NAMALWA (cell line): ENCODE measurements at regions not wholly inside any gene's neighbourhood (a gene's known extent, or its start where the extent isn't known, plus 50 kb on each side); places are given as distances from the start of the nearest gene placed in this dataset.

Experiments
- DNase-seq: peaks from one replicate; pipeline ENCODE4 v3.0.0-alpha.2; 2015; ENCODE audit warnings: low spot score

GRCh38 chr14:42090122-42090521 is 483.4 kb downstream of the LRFN5 start:
- no peak for DNase-seq

DNA sequence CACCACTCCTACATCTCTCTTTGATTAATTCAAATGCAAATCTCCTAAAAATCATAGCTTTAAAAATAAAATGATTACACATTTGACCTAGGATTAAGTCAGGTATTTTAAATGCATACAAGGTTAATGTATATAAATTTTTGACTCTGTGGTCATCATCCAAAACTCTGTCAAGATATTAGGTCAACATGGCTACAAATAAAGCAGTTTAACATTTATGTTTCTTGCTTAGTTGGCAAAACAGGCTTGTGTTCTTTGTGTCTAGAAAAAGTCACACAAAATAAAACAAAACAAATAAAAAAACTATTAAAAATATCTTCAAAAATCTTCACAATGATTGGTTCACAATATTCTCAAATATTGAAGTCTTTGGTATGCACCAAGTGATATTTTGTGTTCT is 473.2 kb downstream of the LRFN5 start:
- no peak for DNase-seq

DNA sequence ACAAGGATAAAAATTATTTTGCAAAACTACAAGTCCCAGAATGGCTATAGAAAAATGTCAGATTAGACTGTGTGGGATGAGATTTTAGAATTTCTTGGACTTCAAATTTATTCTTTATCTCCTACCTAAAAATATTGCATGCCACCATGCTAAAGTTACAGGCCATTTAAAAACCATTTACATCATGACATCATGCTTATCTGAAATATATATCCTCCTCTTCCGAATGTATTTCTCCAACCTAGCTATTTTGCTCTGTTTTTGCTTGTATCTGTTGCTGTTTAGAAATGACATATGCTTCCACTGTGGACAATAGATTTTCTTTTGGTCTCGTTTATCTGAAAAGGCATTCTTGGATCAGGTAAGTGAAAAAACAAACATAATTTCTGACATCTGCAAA is 471.7 kb downstream of the LRFN5 start:
- no peak for DNase-seq

DNA sequence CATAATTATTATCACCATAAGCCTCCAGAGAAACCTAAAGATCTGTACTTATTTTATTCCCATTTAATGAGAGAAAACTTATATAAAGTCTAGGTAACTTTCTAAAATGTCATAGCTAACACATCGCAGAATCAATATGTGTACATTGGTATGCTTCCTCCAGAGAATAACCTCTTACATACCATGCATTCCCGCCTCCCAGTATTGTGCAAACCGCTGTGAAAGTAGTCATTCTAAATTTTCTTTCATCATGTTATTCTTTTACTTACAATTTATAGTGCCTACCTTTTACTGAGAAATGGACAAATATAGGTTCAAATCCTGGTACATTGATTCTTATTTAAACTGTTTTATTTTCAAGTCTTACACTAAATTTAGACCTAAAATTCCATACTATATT is 463.4 kb downstream of the LRFN5 start:
- no peak for DNase-seq

- DNase-seq = no peak
Measured at GRCh38 chr14:42057111-42057510, 450.4 kb downstream of the LRFN5 start.

DNA sequence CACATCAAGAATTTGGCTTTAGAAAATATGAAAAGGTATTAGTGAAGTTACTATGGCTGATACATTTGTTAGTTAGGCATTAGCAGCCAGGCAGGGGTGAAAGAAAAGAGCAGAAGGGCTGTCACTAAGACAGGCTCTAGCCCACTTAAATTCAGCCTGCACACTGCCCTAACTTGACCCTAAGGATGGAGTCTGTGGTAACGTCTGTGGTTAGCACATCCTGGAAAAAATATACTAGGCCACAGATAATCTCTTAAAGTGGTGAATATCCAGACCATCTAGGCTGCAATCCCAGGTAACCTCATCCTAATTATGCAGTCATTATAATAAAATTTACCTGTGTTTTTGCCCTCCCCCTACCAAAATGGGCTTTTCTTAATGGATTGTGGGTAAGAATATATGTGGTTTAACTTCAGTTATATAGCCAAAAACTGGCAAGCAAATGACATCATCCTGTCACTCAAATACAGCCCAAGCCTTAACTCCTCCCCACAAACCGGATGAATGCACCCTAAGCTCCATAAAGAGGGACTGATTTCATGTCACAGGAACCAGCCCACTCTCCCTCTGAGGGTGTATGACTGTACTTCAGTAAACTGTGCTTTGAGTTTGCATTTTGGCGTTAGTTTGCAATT is 440.9 kb downstream of the LRFN5 start:
- no peak for DNase-seq

- no peak for DNase-seq
Measured at GRCh38 chr14:42045383-42045782, 438.7 kb downstream of the LRFN5 start.

DNA sequence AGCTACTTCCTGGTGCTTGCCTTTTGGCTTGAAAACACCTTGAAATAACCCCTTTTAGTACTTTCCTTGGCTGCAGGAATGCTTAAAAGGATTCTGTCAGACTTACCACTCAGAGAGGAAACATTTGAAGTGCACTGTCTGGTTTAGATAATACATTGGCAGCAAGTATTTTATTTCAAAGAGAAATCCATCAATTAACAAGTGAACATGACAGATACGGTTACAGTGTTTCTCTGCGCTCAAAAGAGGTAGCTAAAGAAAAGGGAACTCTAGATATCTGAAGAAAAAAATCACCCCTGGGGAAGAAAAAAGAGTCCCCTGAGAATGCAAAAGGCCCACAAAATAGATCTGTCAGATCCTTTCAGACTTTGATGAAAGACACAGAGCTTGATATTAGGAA is 421.9 kb downstream of the LRFN5 start:
- DNase-seq = peak; percentile 1

GRCh38 chr14:42027271-42027670 is 420.6 kb downstream of the LRFN5 start:
- DNase-seq = no peak

- no peak for DNase-seq
Measured at GRCh38 chr14:42023452-42023851, 416.8 kb downstream of the LRFN5 start.

DNA sequence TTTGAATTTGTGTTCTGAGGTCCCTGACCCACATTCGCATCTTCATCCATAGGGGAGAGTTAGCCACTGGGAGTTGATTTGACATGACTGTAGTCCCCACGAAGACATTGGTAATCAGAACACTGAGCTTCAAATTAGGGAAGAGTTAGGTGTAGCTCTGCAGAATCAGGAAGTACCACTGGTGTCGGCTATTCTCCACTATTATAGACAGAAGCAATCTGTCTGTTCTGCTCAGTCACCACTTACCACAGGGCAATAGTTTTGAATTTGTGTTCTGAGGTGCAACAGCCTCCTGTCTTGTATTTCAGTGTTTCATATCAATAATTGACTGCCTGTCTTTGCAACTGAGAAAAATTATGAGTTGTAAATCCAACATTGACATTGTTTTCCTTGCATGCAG is 407.6 kb downstream of the LRFN5 start:
- no peak for DNase-seq

GRCh38 chr14:42013559-42013958 is 406.9 kb downstream of the LRFN5 start:
- no peak for DNase-seq

- no peak for DNase-seq
Measured at GRCh38 chr14:42013153-42013552, 406.5 kb downstream of the LRFN5 start.

GRCh38 chr14:42011221-42011620 is 404.5 kb downstream of the LRFN5 start:
- no peak for DNase-seq

- DNase-seq = no peak
Measured at GRCh38 chr14:42004321-42004720, 397.6 kb downstream of the LRFN5 start.

DNA sequence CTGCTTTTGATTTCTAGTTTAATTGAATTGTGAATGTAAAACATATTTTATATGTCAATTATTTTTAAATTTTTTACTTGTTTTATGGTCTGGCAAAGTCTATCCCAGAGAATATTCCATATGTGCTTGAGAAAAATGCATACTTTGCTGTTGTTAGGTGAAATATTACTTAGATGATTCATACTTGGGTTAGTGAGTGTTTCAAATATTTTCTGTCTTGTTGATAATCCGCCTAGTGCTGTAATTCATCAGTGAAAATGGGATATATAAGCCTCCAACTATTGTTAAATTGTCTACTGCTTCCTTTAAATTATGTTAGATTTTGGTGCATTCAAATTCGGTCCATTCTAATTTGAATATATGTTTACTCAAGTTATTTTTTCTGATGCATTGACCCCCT is 395.5 kb downstream of the LRFN5 start:
- DNase-seq = no peak

DNA sequence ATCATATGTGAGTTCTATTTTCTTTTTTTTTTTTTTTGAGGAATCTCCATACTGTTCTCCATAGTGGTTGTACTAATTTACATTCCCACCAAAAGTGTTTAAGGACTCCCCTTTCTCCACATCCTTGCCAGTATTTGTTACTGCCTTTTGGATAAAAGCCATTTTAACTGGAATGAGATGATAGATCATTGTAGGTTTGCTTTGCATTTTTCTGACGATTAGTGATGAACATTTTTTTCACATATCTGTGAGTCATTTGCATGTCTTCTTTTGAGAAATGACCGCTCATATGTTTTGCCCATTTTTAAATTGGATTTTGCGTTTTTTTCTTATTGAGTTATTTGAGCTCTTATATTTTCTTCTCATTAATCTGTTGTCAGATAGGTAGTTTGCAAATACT is 394.8 kb downstream of the LRFN5 start:
- DNase-seq = no peak

DNA sequence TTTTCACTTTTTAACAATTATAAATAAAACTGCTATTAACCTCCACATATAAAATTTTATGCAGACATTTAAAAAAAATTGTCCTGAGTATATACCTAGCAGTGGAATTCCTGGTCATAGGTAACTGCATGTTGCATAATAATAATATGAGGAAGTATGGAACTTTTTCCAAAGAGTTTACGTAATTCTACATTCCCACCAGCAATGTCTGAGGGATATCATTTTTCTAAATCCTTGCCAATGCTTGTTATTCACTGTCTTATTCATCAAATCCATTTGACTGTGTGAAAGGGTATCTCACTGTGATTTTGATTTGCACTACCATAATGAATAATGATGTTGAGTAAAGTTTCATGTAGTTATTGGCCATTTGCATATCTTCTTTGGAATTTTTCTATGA is 393.8 kb downstream of the LRFN5 start:
- no peak for DNase-seq

DNA sequence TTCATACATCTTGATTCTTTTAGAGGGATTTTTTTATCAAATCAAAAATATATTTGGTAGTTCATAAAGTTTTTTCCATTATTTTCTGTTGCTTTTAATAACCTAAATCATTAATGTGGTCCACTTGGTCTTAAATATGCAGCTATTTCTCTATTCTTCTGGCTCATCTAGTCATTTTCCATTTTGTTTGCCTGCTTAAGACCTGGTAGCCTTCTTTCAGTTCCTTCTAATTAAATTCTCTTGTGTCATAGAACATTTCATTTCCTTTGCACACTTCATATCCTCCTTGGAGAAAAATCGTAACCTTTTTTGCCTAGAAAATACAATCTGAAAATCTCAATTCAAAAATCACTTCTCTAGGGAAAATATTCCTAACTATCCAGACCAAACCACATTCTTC is 387.0 kb downstream of the LRFN5 start:
- no peak for DNase-seq

DNA sequence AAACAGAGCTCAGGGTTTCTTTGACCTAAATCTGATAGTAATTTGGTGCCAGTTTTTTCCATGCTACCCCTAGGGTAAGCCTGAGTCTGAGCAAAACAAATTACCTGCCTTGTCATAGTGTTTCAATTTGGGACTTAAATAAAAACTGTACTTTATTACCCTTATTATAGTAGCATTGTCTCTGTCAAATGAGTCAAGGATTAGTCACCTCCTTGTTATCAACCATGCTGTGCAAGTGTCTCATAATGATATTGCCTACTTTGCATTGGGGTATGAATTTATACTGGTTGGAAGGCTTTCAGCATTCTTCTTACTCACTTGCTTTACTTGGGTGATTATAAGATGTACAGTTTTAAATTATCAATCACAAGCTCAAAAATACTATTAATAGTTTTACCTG is 380.0 kb downstream of the LRFN5 start:
- no peak for DNase-seq

- DNase-seq = peak; percentile 3
Measured at GRCh38 chr14:41986083-41986645, 379.5 kb downstream of the LRFN5 start.

DNA sequence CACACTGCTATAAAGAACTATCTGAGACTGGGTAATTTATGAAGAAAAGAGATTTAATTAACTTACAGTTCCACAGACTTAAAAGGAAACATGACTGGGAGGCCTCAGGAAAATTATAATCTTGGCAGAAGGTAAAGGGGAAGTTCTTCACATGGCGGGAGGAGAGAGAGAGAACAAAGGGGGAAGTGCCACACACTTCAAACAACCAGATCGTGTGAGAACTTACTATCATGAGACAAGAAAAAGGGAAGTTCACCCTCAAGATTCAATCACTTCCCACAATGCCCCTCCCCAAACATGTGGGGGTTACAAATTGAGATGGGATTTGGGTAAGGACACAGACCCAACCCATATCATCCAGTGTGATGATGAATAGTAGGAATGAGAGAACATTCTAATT is 366.5 kb downstream of the LRFN5 start:
- DNase-seq = peak; percentile 7

GRCh38 chr14:41972531-41972930 is 365.9 kb downstream of the LRFN5 start:
- DNase-seq = no peak

DNA sequence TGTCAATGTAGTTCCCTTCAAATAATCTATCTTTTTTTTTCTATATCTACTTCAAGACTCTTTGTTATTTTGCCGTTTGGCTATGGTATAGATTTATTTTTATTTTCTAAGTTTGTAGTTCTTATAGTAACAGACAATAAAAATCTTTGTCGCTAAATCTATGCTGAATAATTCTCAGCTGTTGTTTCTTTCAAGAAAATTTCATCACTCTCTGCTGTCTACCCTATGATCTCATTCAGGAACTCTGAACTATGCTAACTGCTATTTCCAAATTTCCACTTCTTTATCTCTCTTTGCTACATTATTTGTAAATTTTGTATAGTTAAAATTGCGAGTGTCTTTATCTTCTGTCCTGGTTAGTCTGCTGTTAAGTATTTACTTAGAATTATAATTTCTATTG is 353.6 kb downstream of the LRFN5 start:
- no peak for DNase-seq
